ENCODE measurements at regions not wholly inside any gene's neighbourhood (a gene's known extent, or its start where the extent isn't known, plus 50 kb on each side); places are given as distances from the start of the nearest gene placed in this dataset.

DNA sequence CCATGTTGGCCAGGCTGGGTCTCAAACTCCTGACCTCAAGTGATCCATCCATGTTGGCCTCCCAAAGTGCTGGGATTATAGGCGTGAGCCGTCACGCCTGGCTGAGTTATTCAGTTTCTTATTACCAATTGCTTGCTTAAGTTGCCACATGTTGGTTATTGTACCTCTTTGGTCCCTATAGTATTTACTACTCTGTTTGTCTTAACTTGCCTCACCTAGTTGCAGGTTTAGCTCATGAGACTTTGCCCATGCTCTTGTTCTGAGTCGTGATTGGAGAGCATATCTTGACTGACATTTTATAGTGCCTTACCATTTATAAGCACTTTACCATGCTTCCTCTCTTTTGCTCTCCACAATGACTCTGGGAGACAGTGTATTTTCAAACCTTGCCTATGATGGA lies 134.2 kb upstream of the HDGFL1 start:
- TF ChIP-seq SIN3A (IDR thresholded peaks at IDR 0.05; ENCODE audit: borderline replicate concordance, insufficient read depth, low read length) (no peak), FOXP2 (optimal IDR thresholded peaks at IDR 0.05; ENCODE audit: borderline replicate concordance, extremely low read depth, extremely low read length, insufficient read depth) (no peak), POLR2AphosphoS5 (IDR thresholded peaks at IDR 0.05; ENCODE audit: low read depth, low read length) (no peak), TAF1 (IDR thresholded peaks at IDR 0.05; ENCODE audit: borderline replicate concordance, insufficient read depth, low read length) (no peak)
- TF ChIP-seq, protein P1, sequence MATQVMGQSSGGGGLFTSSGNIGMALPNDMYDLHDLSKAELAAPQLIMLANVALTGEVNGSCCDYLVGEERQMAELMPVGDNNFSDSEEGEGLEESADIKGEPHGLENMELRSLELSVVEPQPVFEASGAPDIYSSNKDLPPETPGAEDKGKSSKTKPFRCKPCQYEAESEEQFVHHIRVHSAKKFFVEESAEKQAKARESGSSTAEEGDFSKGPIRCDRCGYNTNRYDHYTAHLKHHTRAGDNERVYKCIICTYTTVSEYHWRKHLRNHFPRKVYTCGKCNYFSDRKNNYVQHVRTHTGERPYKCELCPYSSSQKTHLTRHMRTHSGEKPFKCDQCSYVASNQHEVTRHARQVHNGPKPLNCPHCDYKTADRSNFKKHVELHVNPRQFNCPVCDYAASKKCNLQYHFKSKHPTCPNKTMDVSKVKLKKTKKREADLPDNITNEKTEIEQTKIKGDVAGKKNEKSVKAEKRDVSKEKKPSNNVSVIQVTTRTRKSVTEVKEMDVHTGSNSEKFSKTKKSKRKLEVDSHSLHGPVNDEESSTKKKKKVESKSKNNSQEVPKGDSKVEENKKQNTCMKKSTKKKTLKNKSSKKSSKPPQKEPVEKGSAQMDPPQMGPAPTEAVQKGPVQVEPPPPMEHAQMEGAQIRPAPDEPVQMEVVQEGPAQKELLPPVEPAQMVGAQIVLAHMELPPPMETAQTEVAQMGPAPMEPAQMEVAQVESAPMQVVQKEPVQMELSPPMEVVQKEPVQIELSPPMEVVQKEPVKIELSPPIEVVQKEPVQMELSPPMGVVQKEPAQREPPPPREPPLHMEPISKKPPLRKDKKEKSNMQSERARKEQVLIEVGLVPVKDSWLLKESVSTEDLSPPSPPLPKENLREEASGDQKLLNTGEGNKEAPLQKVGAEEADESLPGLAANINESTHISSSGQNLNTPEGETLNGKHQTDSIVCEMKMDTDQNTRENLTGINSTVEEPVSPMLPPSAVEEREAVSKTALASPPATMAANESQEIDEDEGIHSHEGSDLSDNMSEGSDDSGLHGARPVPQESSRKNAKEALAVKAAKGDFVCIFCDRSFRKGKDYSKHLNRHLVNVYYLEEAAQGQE (IDR thresholded peaks at IDR 0.05; ENCODE audit: insufficient read depth in 1 of 2, low read depth in 2 of 2, low read length in 2 of 2) = no peak

DNA sequence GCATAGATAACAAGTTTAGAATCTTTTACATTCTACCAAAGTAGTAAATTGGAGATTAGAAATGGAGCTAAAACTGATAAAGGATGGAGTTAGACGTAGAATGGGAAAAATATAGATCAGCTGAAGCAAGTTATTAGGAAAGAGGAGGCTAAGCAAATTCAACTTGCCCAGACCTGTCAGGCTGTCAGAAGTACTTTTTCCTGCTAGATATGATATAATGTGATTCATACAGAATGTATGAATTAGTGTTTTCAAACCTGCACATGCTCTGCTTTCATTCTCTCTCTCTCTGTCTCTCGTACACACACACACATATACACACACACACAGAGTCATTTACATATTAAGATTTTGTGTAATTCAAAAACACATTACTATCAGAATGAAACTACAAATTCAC lies 133.2 kb upstream of the HDGFL1 start:
- TF ChIP-seq SIN3A (IDR thresholded peaks at IDR 0.05; ENCODE audit: borderline replicate concordance, insufficient read depth, low read length) = no peak
- TF ChIP-seq FOXP2 (optimal IDR thresholded peaks at IDR 0.05; ENCODE audit: borderline replicate concordance, extremely low read depth, extremely low read length, insufficient read depth) = no peak
- no peak for TF ChIP-seq TAF1 (IDR thresholded peaks at IDR 0.05; ENCODE audit: borderline replicate concordance, insufficient read depth, low read length)
- no peak for TF ChIP-seq POLR2AphosphoS5 (IDR thresholded peaks at IDR 0.05; ENCODE audit: low read depth, low read length)
- TF ChIP-seq, protein P1 (IDR thresholded peaks at IDR 0.05; ENCODE audit: insufficient read depth in 1 of 2, low read depth in 2 of 2, low read length in 2 of 2) = no peak

DNA sequence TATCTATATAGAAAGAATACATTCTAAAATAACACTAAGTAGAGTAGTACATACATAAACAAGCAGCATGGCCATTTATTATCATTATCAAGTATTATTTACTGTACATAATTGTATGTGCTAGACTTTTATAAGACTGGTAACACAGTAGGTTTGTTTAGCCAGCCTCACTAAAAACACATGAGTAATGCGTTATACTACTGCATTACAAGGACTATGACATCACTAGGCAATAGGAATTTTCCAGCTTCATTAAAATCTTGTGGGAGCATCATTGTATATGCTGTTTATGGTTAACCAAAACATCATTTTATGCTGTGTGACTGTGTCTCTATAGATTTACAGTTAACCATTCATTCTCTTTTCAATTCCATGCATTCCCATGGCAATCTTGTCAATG lies 131.7 kb upstream of the HDGFL1 start:
- TF ChIP-seq SIN3A (IDR thresholded peaks at IDR 0.05; ENCODE audit: borderline replicate concordance, insufficient read depth, low read length) = no peak
- TF ChIP-seq, protein P1 (IDR thresholded peaks at IDR 0.05; ENCODE audit: insufficient read depth in 1 of 2, low read depth in 2 of 2, low read length in 2 of 2) = no peak

DNA sequence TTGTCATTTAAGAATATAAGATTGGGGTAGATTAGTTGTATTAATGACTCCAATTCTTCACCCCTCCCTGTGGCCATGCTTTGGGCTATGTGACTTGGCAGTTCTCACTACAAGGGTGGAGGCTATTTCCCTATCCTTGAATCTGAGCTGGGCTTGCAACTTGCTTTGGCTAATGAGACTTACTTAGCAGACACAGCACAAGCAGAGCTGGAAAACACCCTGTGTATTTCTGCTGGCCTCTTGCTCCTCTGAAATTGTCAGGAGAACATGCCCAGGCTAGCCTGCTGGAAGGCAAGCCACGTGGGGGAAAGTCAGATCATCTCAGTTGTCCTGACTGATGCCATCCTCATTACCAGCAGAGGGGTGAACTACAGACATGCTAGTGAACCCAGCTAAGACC lies 126.5 kb upstream of the HDGFL1 start:
- TF ChIP-seq FOXP2 (optimal IDR thresholded peaks at IDR 0.05; ENCODE audit: borderline replicate concordance, extremely low read depth, extremely low read length, insufficient read depth) (no peak), SIN3A (IDR thresholded peaks at IDR 0.05; ENCODE audit: borderline replicate concordance, insufficient read depth, low read length) (no peak), TAF1 (IDR thresholded peaks at IDR 0.05; ENCODE audit: borderline replicate concordance, insufficient read depth, low read length) (no peak), POLR2AphosphoS5 (IDR thresholded peaks at IDR 0.05; ENCODE audit: low read depth, low read length) (no peak)
- TF ChIP-seq, protein P1 (IDR thresholded peaks at IDR 0.05; ENCODE audit: insufficient read depth in 1 of 2, low read depth in 2 of 2, low read length in 2 of 2) = no peak

DNA sequence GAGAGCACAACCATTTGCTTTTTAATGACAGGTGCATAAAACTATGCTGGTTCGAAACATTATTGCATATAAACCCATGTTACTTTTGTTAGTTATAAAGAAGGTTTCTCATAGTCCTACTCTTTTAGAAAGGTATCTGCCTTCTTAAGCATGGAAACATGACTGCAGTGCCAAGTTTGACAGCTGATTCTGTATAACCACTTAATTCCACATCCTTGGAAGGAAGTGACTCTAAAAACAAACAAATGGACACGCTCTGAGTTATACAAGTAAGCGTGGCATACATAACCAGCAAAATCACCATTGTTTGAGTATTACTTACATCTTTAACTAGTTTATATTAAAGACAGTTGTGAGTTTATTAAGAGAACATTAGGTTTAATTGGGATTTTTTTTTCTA lies 125.0 kb upstream of the HDGFL1 start:
- TF ChIP-seq TAF1 (IDR thresholded peaks at IDR 0.05; ENCODE audit: borderline replicate concordance, insufficient read depth, low read length) = no peak
- TF ChIP-seq FOXP2 (optimal IDR thresholded peaks at IDR 0.05; ENCODE audit: borderline replicate concordance, extremely low read depth, extremely low read length, insufficient read depth) = no peak
- TF ChIP-seq, protein P1 (IDR thresholded peaks at IDR 0.05; ENCODE audit: insufficient read depth in 1 of 2, low read depth in 2 of 2, low read length in 2 of 2) = no peak
- TF ChIP-seq POLR2AphosphoS5 (IDR thresholded peaks at IDR 0.05; ENCODE audit: low read depth, low read length) = no peak
- TF ChIP-seq SIN3A (IDR thresholded peaks at IDR 0.05; ENCODE audit: borderline replicate concordance, insufficient read depth, low read length) = no peak
